ENCODE measurements at regions not wholly inside any gene's neighbourhood (a gene's known extent, or its start where the extent isn't known, plus 50 kb on each side); places are given as distances from the start of the nearest gene placed in this dataset.

- TF ChIP-seq CTCF (optimal IDR thresholded peaks at IDR 0.05 in 1 of 3, IDR thresholded peaks at IDR 0.05 in 1 of 3, conservative IDR thresholded peaks at IDR 0.05 in 1 of 3; ENCODE audit: extremely low read depth in 1 of 3, insufficient read depth in 2 of 3, low read length in 3 of 3), result no peak
- no peak for TF ChIP-seq EZH2 (IDR thresholded peaks at IDR 0.05; ENCODE audit: low read length)
Measured at GRCh38 chr6:131383421-131384411, 189.3 kb upstream of the ARG1 start.
